GM19463 (cell line): ENCODE measurements at regions not wholly inside any gene's neighbourhood (a gene's known extent, or its start where the extent isn't known, plus 50 kb on each side); places are given as distances from the start of the nearest gene placed in this dataset.

Source experiments
- ATAC-seq: cut with Tn5 transposase; IDR thresholded peaks from one replicate; pipeline ENCODE4 v1.9.1; 2021; ENCODE audit warnings: mild to moderate bottlenecking, moderate library complexity; ENCODE audit not compliant: unreplicated experiment

GRCh38 chr2:234680688-234681619, 184.1 kb upstream of the ARL4C start:
- no peak for ATAC-seq

GRCh38 chr2:234679741-234680687, 183.1 kb upstream of the ARL4C start:
- ATAC-seq = no peak

GRCh38 chr2:234679301-234679740, 182.4 kb upstream of the ARL4C start:
- no peak for ATAC-seq

GRCh38 chr2:234678711-234679110, 181.8 kb upstream of the ARL4C start:
- no peak for ATAC-seq

GRCh38 chr2:234677758-234678538, 181.1 kb upstream of the ARL4C start:
- ATAC-seq = no peak

GRCh38 chr2:234676783-234677450, 180.0 kb upstream of the ARL4C start:
- ATAC-seq = no peak

GRCh38 chr2:234676109-234676782, 179.4 kb upstream of the ARL4C start:
- no peak for ATAC-seq

- ATAC-seq = no peak
Observed at GRCh38 chr2:234674781-234675201, 177.9 kb upstream of the ARL4C start.

GRCh38 chr2:234673961-234674759, 177.3 kb upstream of the ARL4C start:
- no peak for ATAC-seq

- ATAC-seq = no peak
Observed at GRCh38 chr2:234673501-234673900, 176.6 kb upstream of the ARL4C start.

GRCh38 chr2:234672498-234673150, 175.7 kb upstream of the ARL4C start:
- no peak for ATAC-seq

GRCh38 chr2:234671716-234672115, 174.8 kb upstream of the ARL4C start:
- ATAC-seq = no peak

- ATAC-seq = no peak
Observed at GRCh38 chr2:234671231-234671630, 174.3 kb upstream of the ARL4C start.

GRCh38 chr2:234670806-234671205, 173.9 kb upstream of the ARL4C start:
- no peak for ATAC-seq

- no peak for ATAC-seq
Observed at GRCh38 chr2:234670052-234670451, 173.2 kb upstream of the ARL4C start.

- ATAC-seq = no peak
Observed at GRCh38 chr2:234669621-234670020, 172.7 kb upstream of the ARL4C start.

GRCh38 chr2:234669001-234669400, 172.1 kb upstream of the ARL4C start:
- no peak for ATAC-seq

- no peak for ATAC-seq
Observed at GRCh38 chr2:234666911-234667310, 170.0 kb upstream of the ARL4C start.
